ENCODE measurements at regions not wholly inside any gene's neighbourhood (a gene's known extent, or its start where the extent isn't known, plus 50 kb on each side); places are given as distances from the start of the nearest gene placed in this dataset.

DNA sequence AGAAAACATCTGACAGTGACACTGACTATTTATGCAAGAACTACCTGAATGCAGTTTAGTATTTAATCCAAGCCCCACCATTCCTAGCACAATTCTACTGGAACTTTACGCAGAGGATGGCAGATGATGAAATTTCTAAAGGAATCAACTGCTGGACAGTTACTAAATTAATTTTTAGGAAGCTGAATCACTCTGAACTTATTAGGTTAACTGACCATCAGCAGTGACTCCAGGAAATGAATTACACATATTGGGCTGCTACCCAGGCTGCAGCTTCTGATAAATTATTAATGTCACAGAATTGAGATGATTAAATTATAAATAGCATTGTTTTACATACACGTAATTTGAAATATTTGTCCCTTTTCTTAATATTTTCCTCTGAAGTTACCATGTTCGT is 250.8 kb downstream of the TMEM182 start:
- Histone ChIP-seq H3K36me3 (no peaks in the 10 kb centered on the region), H3K4me1 (no peaks in the 10 kb centered on the region), H3K27ac (replicated peaks) (no peak overlapping the region), H3K4me3 (no peak overlapping the region), H3K27me3 (ENCODE audit: low read depth) (peaks cover 5% of the 10 kb centered on the region), H3K9me3 (replicated peaks) (no peaks in the 10 kb centered on the region)
- TF ChIP-seq, protein P1, sequence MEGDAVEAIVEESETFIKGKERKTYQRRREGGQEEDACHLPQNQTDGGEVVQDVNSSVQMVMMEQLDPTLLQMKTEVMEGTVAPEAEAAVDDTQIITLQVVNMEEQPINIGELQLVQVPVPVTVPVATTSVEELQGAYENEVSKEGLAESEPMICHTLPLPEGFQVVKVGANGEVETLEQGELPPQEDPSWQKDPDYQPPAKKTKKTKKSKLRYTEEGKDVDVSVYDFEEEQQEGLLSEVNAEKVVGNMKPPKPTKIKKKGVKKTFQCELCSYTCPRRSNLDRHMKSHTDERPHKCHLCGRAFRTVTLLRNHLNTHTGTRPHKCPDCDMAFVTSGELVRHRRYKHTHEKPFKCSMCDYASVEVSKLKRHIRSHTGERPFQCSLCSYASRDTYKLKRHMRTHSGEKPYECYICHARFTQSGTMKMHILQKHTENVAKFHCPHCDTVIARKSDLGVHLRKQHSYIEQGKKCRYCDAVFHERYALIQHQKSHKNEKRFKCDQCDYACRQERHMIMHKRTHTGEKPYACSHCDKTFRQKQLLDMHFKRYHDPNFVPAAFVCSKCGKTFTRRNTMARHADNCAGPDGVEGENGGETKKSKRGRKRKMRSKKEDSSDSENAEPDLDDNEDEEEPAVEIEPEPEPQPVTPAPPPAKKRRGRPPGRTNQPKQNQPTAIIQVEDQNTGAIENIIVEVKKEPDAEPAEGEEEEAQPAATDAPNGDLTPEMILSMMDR (IDR thresholded peaks at IDR 0.05; ENCODE audit: borderline replicate concordance) = no peak
- intact Hi-C loops (cut with micrococcal nuclease) = no loop called here
- no peak for DNase-seq

DNA sequence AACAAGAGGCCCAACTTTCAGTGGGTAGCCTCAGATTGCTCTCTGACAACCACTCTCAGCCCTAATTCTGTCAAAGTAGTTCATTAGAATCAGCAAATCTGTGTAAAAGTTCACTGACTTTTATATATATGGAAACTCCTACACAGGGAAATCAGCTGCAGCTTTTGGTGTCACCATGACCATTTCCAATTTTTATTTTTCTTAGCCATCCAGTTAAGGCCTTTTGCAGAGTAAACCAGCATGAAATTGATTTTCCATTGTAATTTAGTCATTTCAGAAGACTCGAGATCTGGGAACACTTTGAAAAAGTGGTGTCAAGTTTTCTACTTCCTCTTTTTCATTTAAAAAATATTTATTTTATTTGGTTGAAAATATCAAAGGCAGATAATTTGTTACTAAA is 263.2 kb downstream of the TMEM182 start:
- no peak overlapping the region for H3K27ac ChIP-seq (replicated peaks)
- H3K9me3 ChIP-seq (replicated peaks) = no peaks in the 10 kb centered on the region
- no peak for DNase-seq
- H3K36me3 ChIP-seq = no peaks in the 10 kb centered on the region
- no peak overlapping the region for H3K4me3 ChIP-seq
- H3K4me1 ChIP-seq = no peaks in the 10 kb centered on the region
- TF ChIP-seq, protein P1 (IDR thresholded peaks at IDR 0.05; ENCODE audit: borderline replicate concordance) = no peak
- no peaks in the 10 kb centered on the region for H3K27me3 ChIP-seq (ENCODE audit: low read depth)
- intact Hi-C loops (cut with micrococcal nuclease) = no loop called here

DNA sequence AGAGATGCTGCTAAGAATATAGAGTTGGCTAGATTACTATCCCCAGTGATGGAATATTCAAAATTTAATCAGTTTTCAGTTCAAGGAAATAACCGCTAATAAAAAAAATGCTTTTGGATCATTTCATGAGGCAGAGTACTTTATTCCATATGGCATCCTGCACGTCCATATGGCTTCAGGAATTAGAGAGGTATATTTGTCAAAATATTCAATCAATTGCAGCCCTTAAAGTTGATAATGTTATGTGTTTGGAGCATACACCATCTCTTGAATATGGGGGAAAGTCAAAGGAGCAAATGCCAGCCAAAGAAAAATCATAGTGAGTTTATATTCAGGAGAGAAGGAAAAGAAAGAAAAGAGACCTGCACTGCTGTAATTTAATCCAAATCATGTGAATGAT is 266.4 kb downstream of the TMEM182 start:
- Histone ChIP-seq H3K4me1 (no peaks in the 10 kb centered on the region), H3K9me3 (replicated peaks) (peaks cover 6% of the 10 kb centered on the region), H3K4me3 (no peak overlapping the region), H3K27me3 (ENCODE audit: low read depth) (no peaks in the 10 kb centered on the region), H3K27ac (replicated peaks) (no peak overlapping the region), H3K36me3 (no peaks in the 10 kb centered on the region)
- intact Hi-C loops (cut with micrococcal nuclease) = no loop called here
- TF ChIP-seq, protein P1 (IDR thresholded peaks at IDR 0.05; ENCODE audit: borderline replicate concordance) = no peak
- DNase-seq = no peak

Measured in left ventricle myocardium inferior (tissue), 1 donor.